ENCODE measurements at regions not wholly inside any gene's neighbourhood (a gene's known extent, or its start where the extent isn't known, plus 50 kb on each side); places are given as distances from the start of the nearest gene placed in this dataset.

DNA sequence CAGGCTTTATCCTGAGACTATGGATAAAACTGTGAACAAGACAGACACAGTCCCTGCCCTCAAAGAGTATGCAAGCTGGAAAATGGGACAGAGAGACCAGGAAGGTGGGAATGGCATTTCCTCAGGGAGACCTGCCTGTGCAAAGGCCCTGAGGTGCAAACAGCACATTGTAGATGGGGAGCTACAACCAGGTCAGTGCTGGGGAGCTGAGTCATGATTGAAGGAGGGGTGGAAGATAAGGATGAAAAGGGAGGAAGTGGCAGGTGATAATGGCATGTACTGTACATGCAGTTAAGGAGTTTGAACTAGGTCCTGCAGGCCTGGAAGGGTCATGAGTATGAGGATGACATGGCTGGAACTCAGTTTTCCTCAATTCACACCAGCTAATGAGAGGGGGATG, 75.5 kb upstream of the BOD1 start (continued):
- TF ChIP-seq, protein P1, sequence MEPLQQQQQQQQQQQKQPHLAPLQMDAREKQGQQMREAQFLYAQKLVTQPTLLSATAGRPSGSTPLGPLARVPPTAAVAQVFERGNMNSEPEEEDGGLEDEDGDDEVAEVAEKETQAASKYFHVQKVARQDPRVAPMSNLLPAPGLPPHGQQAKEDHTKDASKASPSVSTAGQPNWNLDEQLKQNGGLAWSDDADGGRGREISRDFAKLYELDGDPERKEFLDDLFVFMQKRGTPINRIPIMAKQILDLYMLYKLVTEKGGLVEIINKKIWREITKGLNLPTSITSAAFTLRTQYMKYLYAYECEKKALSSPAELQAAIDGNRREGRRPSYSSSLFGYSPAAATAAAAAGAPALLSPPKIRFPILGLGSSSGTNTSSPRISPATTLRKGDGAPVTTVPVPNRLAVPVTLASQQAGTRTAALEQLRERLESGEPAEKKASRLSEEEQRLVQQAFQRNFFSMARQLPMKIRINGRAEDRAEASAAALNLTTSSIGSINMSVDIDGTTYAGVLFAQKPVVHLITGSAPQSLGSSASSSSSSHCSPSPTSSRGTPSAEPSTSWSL (CRISPR knock-in tag; IDR thresholded peaks at IDR 0.05; ENCODE audit: borderline replicate concordance): no peak
- TF ChIP-seq BMI1 (IDR thresholded peaks at IDR 0.05; ENCODE audit: low read length) (no peak), ZFP36 (IDR thresholded peaks at IDR 0.05; ENCODE audit: low read depth, low read length, partially characterized antibody) (peak; percentile 27), ZNF584 (CRISPR knock-in tag; IDR thresholded peaks at IDR 0.05; ENCODE audit: low read depth) (no peak), GABPB2 (CRISPR knock-in tag; conservative IDR thresholded peaks at IDR 0.05) (no peak), TAF7 (tag; IDR thresholded peaks at IDR 0.05) (no peak), DNMT1 (IDR thresholded peaks at IDR 0.05) (no peak), MAFK (IDR thresholded peaks at IDR 0.05; ENCODE audit: low read length) (peak; percentile 72; the same call in 1 of the 2 replicates), ESRRA (IDR thresholded peaks at IDR 0.05; ENCODE audit: borderline replicate concordance, low read depth) (peak; percentile 57; the same call in 1 of the 2 replicates), KDM1A (IDR thresholded peaks at IDR 0.05) (peak; percentile 95 to 97), MYC (IDR thresholded peaks at IDR 0.05; ENCODE audit: low read depth, low read length) (no peak), MYC (CRISPR knock-in tag; IDR thresholded peaks at IDR 0.05; ENCODE audit: borderline replicate concordance, low read depth) (no peak), JUND (IDR thresholded peaks at IDR 0.05; ENCODE audit: borderline replicate concordance, low read depth, low read length) (peak; percentile 74), JUND (tag; IDR thresholded peaks at IDR 0.05; ENCODE audit: borderline replicate concordance, low read depth, low read length) (peak; percentile 77; the same call in 2 of the 3 replicates), ZNF717 (CRISPR knock-in tag; IDR thresholded peaks at IDR 0.05) (no peak), HNRNPUL1 (IDR thresholded peaks at IDR 0.05; ENCODE audit: low read length) (no peak), ZBTB8A (IDR thresholded peaks at IDR 0.05; ENCODE audit: partially characterized antibody) (no peak), MEF2A (IDR thresholded peaks at IDR 0.05; ENCODE audit: control insufficient read depth, low read depth, low read length) (no peak), MYNN (IDR thresholded peaks at IDR 0.05) (no peak), MYNN (CRISPR knock-in tag; IDR thresholded peaks at IDR 0.05) (no peak), HDAC3 (IDR thresholded peaks at IDR 0.05; ENCODE audit: borderline replicate concordance, partially characterized antibody) (no peak), PTTG1 (tag; IDR thresholded peaks at IDR 0.05; ENCODE audit: low read depth) (no peak), RFX5 (IDR thresholded peaks at IDR 0.05; ENCODE audit: low read depth, low read length) (no peak), ZBED1 (IDR thresholded peaks at IDR 0.05) (no peak)
- TF ChIP-seq, protein P2, sequence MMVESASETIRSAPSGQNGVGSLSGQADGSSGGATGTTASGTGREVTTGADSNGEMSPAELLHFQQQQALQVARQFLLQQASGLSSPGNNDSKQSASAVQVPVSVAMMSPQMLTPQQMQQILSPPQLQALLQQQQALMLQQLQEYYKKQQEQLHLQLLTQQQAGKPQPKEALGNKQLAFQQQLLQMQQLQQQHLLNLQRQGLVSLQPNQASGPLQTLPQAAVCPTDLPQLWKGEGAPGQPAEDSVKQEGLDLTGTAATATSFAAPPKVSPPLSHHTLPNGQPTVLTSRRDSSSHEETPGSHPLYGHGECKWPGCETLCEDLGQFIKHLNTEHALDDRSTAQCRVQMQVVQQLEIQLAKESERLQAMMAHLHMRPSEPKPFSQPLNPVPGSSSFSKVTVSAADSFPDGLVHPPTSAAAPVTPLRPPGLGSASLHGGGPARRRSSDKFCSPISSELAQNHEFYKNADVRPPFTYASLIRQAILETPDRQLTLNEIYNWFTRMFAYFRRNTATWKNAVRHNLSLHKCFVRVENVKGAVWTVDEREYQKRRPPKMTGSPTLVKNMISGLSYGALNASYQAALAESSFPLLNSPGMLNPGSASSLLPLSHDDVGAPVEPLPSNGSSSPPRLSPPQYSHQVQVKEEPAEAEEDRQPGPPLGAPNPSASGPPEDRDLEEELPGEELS (CRISPR knock-in tag; IDR thresholded peaks at IDR 0.05; ENCODE audit: borderline replicate concordance): no peak
- TF ChIP-seq, protein P3, sequence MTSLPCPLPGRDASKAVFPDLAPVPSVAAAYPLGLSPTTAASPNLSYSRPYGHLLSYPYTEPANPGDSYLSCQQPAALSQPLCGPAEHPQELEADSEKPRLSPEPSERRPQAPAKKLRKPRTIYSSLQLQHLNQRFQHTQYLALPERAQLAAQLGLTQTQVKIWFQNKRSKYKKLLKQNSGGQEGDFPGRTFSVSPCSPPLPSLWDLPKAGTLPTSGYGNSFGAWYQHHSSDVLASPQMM (CRISPR knock-in tag; IDR thresholded peaks at IDR 0.05): no peak
- TF ChIP-seq, protein P4, sequence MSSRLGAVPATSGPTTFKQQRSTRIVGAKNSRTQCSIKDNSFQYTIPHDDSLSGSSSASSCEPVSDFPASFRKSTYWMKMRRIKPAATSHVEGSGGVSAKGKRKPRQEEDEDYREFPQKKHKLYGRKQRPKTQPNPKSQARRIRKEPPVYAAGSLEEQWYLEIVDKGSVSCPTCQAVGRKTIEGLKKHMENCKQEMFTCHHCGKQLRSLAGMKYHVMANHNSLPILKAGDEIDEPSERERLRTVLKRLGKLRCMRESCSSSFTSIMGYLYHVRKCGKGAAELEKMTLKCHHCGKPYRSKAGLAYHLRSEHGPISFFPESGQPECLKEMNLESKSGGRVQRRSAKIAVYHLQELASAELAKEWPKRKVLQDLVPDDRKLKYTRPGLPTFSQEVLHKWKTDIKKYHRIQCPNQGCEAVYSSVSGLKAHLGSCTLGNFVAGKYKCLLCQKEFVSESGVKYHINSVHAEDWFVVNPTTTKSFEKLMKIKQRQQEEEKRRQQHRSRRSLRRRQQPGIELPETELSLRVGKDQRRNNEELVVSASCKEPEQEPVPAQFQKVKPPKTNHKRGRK (tag; IDR thresholded peaks at IDR 0.05): no peak

Measured in K562 (cell line).